ENCODE measurements at regions not wholly inside any gene's neighbourhood (a gene's known extent, or its start where the extent isn't known, plus 50 kb on each side); places are given as distances from the start of the nearest gene placed in this dataset.
A peak's percentile ranks its signal among the peaks of the same experiment; 100 is the strongest.
"Not testable (repeated sequence)": the region's sequence is repeated elsewhere in the genome, so short reads cannot be mapped to it uniquely, and the experiment has no call there.

- no peak overlapping the region for H3K27ac ChIP-seq (ENCODE audit: low read depth in 1 of 2, low read length in 2 of 2)
- no peak overlapping the region for H3K9ac ChIP-seq (ENCODE audit: insufficient read depth, low read length, poor library complexity, severe bottlenecking)
- Mint-ChIP-seq H3K4me1 (no peaks in the 10 kb centered on the region), H3K27ac (peak overlapping the region in 1 of 7 donors; percentile 25), H3K27me3 (ENCODE audit: low read depth in 3 of 3) (peaks cover 3 to 5% (median 4%) of the 10 kb centered on the region in 3 donors), H3K4me3 (no peak overlapping the region), H3K36me3 (no peaks in the 10 kb centered on the region), H3K9me3 (peaks cover 0 to 15% (median 5%) of the 10 kb centered on the region in 7 donors)
- no peak for DNase-seq
- H3K27me3 ChIP-seq (ENCODE audit: control insufficient read depth in 2 of 2, insufficient read depth in 2 of 2, low read length in 2 of 2), result no peaks in the 10 kb centered on the region
- no peak overlapping the region for H3K4me3 ChIP-seq (replicated peaks in 1 of 3; ENCODE audit: low read depth in 2 of 3, low read length in 3 of 3)
- no peak overlapping the region for H2AFZ ChIP-seq (ENCODE audit: insufficient read depth, low read depth, low read length, poor library complexity, severe bottlenecking)
- no peaks in the 10 kb centered on the region for H3K4me1 ChIP-seq (ENCODE audit: control insufficient read depth in 1 of 2, insufficient read depth in 2 of 2, low read length in 2 of 2)
- H3K4me2 ChIP-seq (replicated peaks; ENCODE audit: extremely low read depth, low read length, poor library complexity, severe bottlenecking), result no peak overlapping the region
- 95% methylated on average over 19 of the region's 31 CpGs for WGBS (ENCODE audit: insufficient coverage)
- TF ChIP-seq CTCF (IDR thresholded peaks at IDR 0.05), result no peak
- H4K20me1 ChIP-seq (ENCODE audit: insufficient read depth, low read length), result no peaks in the 10 kb centered on the region
- no peaks in the 10 kb centered on the region for H3K79me2 ChIP-seq (ENCODE audit: insufficient read depth, low read length)
- no peaks in the 10 kb centered on the region for H3K36me3 ChIP-seq (replicated peaks in 1 of 2; ENCODE audit: control insufficient read depth in 1 of 2, insufficient read depth in 2 of 2, low read length in 2 of 2)
- no peaks in the 10 kb centered on the region for H3K9me3 ChIP-seq (replicated peaks in 1 of 2; ENCODE audit: control insufficient read depth in 1 of 2, insufficient read depth in 1 of 2, low read length in 2 of 2)
- intact Hi-C loops (cut with micrococcal nuclease), result no loop called here
Observed at GRCh38 chr18:79590191-79591031, 89.2 kb upstream of the CTDP1 start.

- Mint-ChIP-seq H3K4me1 (no peaks in the 10 kb centered on the region), H3K27ac (no peak overlapping the region)
- 100% methylated on average over 2 of the region's 4 CpGs for WGBS (ENCODE audit: insufficient coverage)
Observed at GRCh38 chr18:79591032-79591308, 88.6 kb upstream of the CTDP1 start.

GRCh38 chr18:79592684-79593083 lies 86.9 kb upstream of the CTDP1 start:
- H3K27ac Mint-ChIP-seq; H3K27me3 ChIP-seq (ENCODE audit: control insufficient read depth in 2 of 2, insufficient read depth in 2 of 2, low read length in 2 of 2); DNase-seq; H3K4me2 ChIP-seq (replicated peaks; ENCODE audit: extremely low read depth, low read length, poor library complexity, severe bottlenecking); H3K4me3 Mint-ChIP-seq; H3K36me3 Mint-ChIP-seq; intact Hi-C loops (cut with micrococcal nuclease); H3K27me3 Mint-ChIP-seq (ENCODE audit: low read depth in 3 of 3); H3K36me3 ChIP-seq (replicated peaks in 1 of 2; ENCODE audit: control insufficient read depth in 1 of 2, insufficient read depth in 2 of 2, low read length in 2 of 2); H3K4me1 ChIP-seq (ENCODE audit: control insufficient read depth in 1 of 2, insufficient read depth in 2 of 2, low read length in 2 of 2); H4K20me1 ChIP-seq (ENCODE audit: insufficient read depth, low read length); H2AFZ ChIP-seq (ENCODE audit: insufficient read depth, low read depth, low read length, poor library complexity, severe bottlenecking); H3K4me1 Mint-ChIP-seq; H3K79me2 ChIP-seq (ENCODE audit: insufficient read depth, low read length); H3K9me3 ChIP-seq (replicated peaks in 1 of 2; ENCODE audit: control insufficient read depth in 1 of 2, insufficient read depth in 1 of 2, low read length in 2 of 2); H3K27ac ChIP-seq (ENCODE audit: low read depth in 1 of 2, low read length in 2 of 2); H3K9ac ChIP-seq (ENCODE audit: insufficient read depth, low read length, poor library complexity, severe bottlenecking); H3K4me3 ChIP-seq (replicated peaks in 1 of 3; ENCODE audit: low read depth in 2 of 3, low read length in 3 of 3): not testable (repeated sequence)
- H3K9me3 Mint-ChIP-seq, result peaks cover 0 to 15% (median 5%) of the 10 kb centered on the region in 7 donors
- WGBS (ENCODE audit: insufficient coverage), result no CpG with 5 or more reads among the region's 3 CpGs

More at GRCh38 chr18:79591032-79591308, 88.6 kb upstream of the CTDP1 start:
- no peaks in the 10 kb centered on the region for H3K27me3 ChIP-seq (ENCODE audit: control insufficient read depth in 2 of 2, insufficient read depth in 2 of 2, low read length in 2 of 2)
- H3K27ac ChIP-seq (ENCODE audit: low read depth in 1 of 2, low read length in 2 of 2), result no peak overlapping the region
- no peaks in the 10 kb centered on the region for H4K20me1 ChIP-seq (ENCODE audit: insufficient read depth, low read length)
- H3K4me3 ChIP-seq (replicated peaks in 1 of 3; ENCODE audit: low read depth in 2 of 3, low read length in 3 of 3), result no peak overlapping the region
- Mint-ChIP-seq H3K4me3 (no peak overlapping the region), H3K9me3 (peaks cover 0 to 15% (median 5%) of the 10 kb centered on the region in 7 donors), H3K36me3 (no peaks in the 10 kb centered on the region), H3K27me3 (ENCODE audit: low read depth in 3 of 3) (peaks cover 3 to 5% (median 4%) of the 10 kb centered on the region in 3 donors)
- H2AFZ ChIP-seq (ENCODE audit: insufficient read depth, low read depth, low read length, poor library complexity, severe bottlenecking), result no peak overlapping the region
- intact Hi-C loops (cut with micrococcal nuclease), result no loop called here
- no peak overlapping the region for H3K9ac ChIP-seq (ENCODE audit: insufficient read depth, low read length, poor library complexity, severe bottlenecking)
- H3K4me1 ChIP-seq (ENCODE audit: control insufficient read depth in 1 of 2, insufficient read depth in 2 of 2, low read length in 2 of 2), result no peaks in the 10 kb centered on the region
- H3K9me3 ChIP-seq (replicated peaks in 1 of 2; ENCODE audit: control insufficient read depth in 1 of 2, insufficient read depth in 1 of 2, low read length in 2 of 2), result no peaks in the 10 kb centered on the region
- H3K4me2 ChIP-seq (replicated peaks; ENCODE audit: extremely low read depth, low read length, poor library complexity, severe bottlenecking), result no peak overlapping the region
- DNase-seq, result no peak
- no peak for TF ChIP-seq CTCF (IDR thresholded peaks at IDR 0.05)
- no peaks in the 10 kb centered on the region for H3K79me2 ChIP-seq (ENCODE audit: insufficient read depth, low read length)
- H3K36me3 ChIP-seq (replicated peaks in 1 of 2; ENCODE audit: control insufficient read depth in 1 of 2, insufficient read depth in 2 of 2, low read length in 2 of 2), result no peaks in the 10 kb centered on the region

All from CD14-positive monocyte (primary cell).